Loucy (cell line): ENCODE measurements at regions not wholly inside any gene's neighbourhood (a gene's known extent, or its start where the extent isn't known, plus 50 kb on each side); places are given as distances from the start of the nearest gene placed in this dataset.

Experiments used
- CTCF ChIP-seq: fragments of 200-600 bp; sonication (generic); conservative IDR thresholded peaks from 2 replicates; pipeline ENCODE4 v1.5.1; 2014; ENCODE audit warnings: mild to moderate bottlenecking, antibody characterized with exemption, low read length
- EZH2phosphoT487 ChIP-seq: fragments of 200-600 bp; IDR thresholded peaks from 2 replicates; pipeline ENCODE4 v1.6.1; 2018; ENCODE audit warnings: antibody characterized with exemption, mild to moderate bottlenecking, moderate library complexity, borderline replicate concordance

GRCh38 chr22:23389271-23390071 is 190.6 kb downstream of the IGLL1 start:
- no peak for TF ChIP-seq CTCF
- no peak for TF ChIP-seq EZH2phosphoT487
